NCI-H524 (cell line): ENCODE measurements at regions not wholly inside any gene's neighbourhood (a gene's known extent, or its start where the extent isn't known, plus 50 kb on each side); places are given as distances from the start of the nearest gene placed in this dataset.

ENCODE experiments used
- DNase-seq, 2 experiments: peaks; one replicate each; lab custom pipeline; 2025; lab: John Stamatoyannopoulos, UW

GRCh38 chr5:4387290-4387689 lies 752.8 kb upstream of the ADAMTS16 start:
- DNase-seq = no peak

- DNase-seq = no peak
Measured at GRCh38 chr5:4395752-4396151, 744.4 kb upstream of the ADAMTS16 start.

GRCh38 chr5:4405614-4406219 lies 734.4 kb upstream of the ADAMTS16 start:
- DNase-seq = peak; percentile 75 to 84

GRCh38 chr5:4410151-4410550 lies 730.0 kb upstream of the ADAMTS16 start:
- DNase-seq = no peak

GRCh38 chr5:4411664-4412063 lies 728.5 kb upstream of the ADAMTS16 start:
- no peak for DNase-seq

- peak in 1 of 2 experiments; percentile 51 for DNase-seq
Measured at GRCh38 chr5:4413996-4414395, 726.1 kb upstream of the ADAMTS16 start.

GRCh38 chr5:4418084-4418483 lies 722.0 kb upstream of the ADAMTS16 start:
- DNase-seq = no peak

GRCh38 chr5:4419281-4419680 lies 720.8 kb upstream of the ADAMTS16 start:
- no peak for DNase-seq

- no peak for DNase-seq
Measured at GRCh38 chr5:4420177-4420576, 720.0 kb upstream of the ADAMTS16 start.

- no peak for DNase-seq
Measured at GRCh38 chr5:4420681-4421080, 719.4 kb upstream of the ADAMTS16 start.

GRCh38 chr5:4422247-4422646 lies 717.9 kb upstream of the ADAMTS16 start:
- DNase-seq = no peak

- no peak for DNase-seq
Measured at GRCh38 chr5:4424895-4425294, 715.2 kb upstream of the ADAMTS16 start.

GRCh38 chr5:4440536-4440935 lies 699.6 kb upstream of the ADAMTS16 start:
- no peak for DNase-seq

GRCh38 chr5:4442221-4442620 lies 697.9 kb upstream of the ADAMTS16 start:
- DNase-seq = peak in 1 of 2 experiments; percentile 12

GRCh38 chr5:4447657-4448056 lies 692.5 kb upstream of the ADAMTS16 start:
- no peak for DNase-seq

GRCh38 chr5:4453655-4454054 lies 686.5 kb upstream of the ADAMTS16 start:
- DNase-seq = peak; percentile 53 to 89

GRCh38 chr5:4479426-4479825 lies 660.7 kb upstream of the ADAMTS16 start:
- DNase-seq = peak in 1 of 2 experiments; percentile 19

GRCh38 chr5:4480528-4481349 lies 659.4 kb upstream of the ADAMTS16 start:
- DNase-seq = peak in 1 of 2 experiments; percentile 15

GRCh38 chr5:4487581-4487980 lies 652.5 kb upstream of the ADAMTS16 start:
- no peak for DNase-seq

GRCh38 chr5:4511996-4512656 lies 628.0 kb upstream of the ADAMTS16 start:
- DNase-seq = peak; percentile 79 to 94

- DNase-seq = no peak
Measured at GRCh38 chr5:4513381-4513780, 626.7 kb upstream of the ADAMTS16 start.

GRCh38 chr5:4514067-4514648 lies 626.0 kb upstream of the ADAMTS16 start:
- DNase-seq = no peak
